Spinal cord (tissue), 9 donors: ENCODE measurements at regions not wholly inside any gene's neighbourhood (a gene's known extent, or its start where the extent isn't known, plus 50 kb on each side); places are given as distances from the start of the nearest gene placed in this dataset.
A peak's percentile ranks its signal among the peaks of the same experiment; 100 is the strongest.

Source experiments
- DNase-seq, 6 donors: peaks; one replicate each; pipeline versions ENCODE4 v3.0.0 to v3.0.0-alpha.2; 2013 to 2015; ENCODE audit warnings: low spot score in 6 of 6, low read depth in 4 of 6
- H3K27ac ChIP-seq: one replicate; pipeline ENCODE4 v1.5.1; 2013; ENCODE audit warnings: low read depth, low read length, control low read depth
- H3K27me3 ChIP-seq: one replicate; pipeline ENCODE4 v1.6.1; 2013; ENCODE audit warnings: low read length; ENCODE audit not compliant: control insufficient read depth, insufficient read depth
- H3K36me3 ChIP-seq: one replicate; pipeline ENCODE4 v1.6.1; 2013; ENCODE audit warnings: low read length; ENCODE audit not compliant: control insufficient read depth, insufficient read depth
- H3K4me1 ChIP-seq: one replicate; pipeline ENCODE4 v1.6.1; 2013; ENCODE audit warnings: low read length; ENCODE audit not compliant: control insufficient read depth, insufficient read depth
- H3K4me3 ChIP-seq: one replicate; pipeline ENCODE4 v1.5.1; 2013; ENCODE audit warnings: low read depth, low read length, control low read depth
- H3K9me3 ChIP-seq: one replicate; pipeline ENCODE4 v1.6.1; 2013; ENCODE audit warnings: low read length; ENCODE audit not compliant: control insufficient read depth, insufficient read depth
- WGBS: methylation state at CpG from one replicate; pipeline ENCODE4 v1.1.5; 2013; ENCODE audit warnings: missing lambda C conversion rate; ENCODE audit not compliant: insufficient coverage; 5-methylcytosine and 5-hydroxymethylcytosine counted together
- donor health status: healthy.

GRCh38 chr17:69634844-69635243, 220.3 kb downstream of the MAP2K6 start:
- no peak overlapping the region for H3K27ac ChIP-seq
- no peak for DNase-seq
- H3K27me3 ChIP-seq = no peaks in the 10 kb centered on the region
- no CpG with 5 or more reads among the region's 1 CpG for WGBS
- no peaks in the 10 kb centered on the region for H3K36me3 ChIP-seq
- no peaks in the 10 kb centered on the region for H3K9me3 ChIP-seq
- H3K4me3 ChIP-seq = no peak overlapping the region
- H3K4me1 ChIP-seq = no peaks in the 10 kb centered on the region

DNA sequence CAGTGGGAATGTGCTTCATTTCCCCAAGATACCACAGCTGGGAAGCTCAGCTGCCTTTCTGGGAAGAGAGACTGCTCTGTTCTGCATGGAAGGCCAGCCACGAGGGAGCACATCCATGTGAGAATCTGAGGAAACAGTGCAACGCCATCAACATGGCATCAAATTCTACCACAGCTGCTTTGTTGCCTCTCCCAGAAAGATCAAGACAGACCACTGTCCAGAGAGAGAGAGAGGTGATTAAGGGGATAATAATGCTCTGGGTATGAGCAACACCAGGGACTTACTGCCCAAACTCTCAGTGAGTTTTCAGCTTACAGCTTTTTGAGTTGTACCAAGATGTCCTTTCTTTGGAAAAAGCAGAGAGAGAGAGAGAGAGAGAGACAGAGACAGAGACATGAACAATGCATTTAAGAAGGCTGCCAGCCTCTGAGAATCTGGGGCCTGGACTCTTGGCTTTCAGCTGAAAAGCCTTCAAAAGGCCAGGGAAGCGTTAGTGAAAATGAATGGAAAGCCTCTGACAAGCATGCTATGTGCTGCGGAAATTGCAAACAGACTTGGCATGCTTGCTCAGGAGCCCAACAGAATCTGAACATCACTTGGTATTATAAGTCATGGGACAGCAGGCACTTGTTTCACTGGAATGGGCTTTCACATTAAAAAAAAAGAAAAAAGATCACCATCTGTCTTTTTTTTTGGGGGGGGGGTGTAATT, 223.1 kb downstream of the MAP2K6 start:
- no peak overlapping the region for H3K27ac ChIP-seq
- H3K4me3 ChIP-seq = no peak overlapping the region
- WGBS = 26% methylated on average over 4 of the region's 4 CpGs
- no peaks in the 10 kb centered on the region for H3K9me3 ChIP-seq
- H3K27me3 ChIP-seq = no peaks in the 10 kb centered on the region
- peak in 3 of 6 donors; percentile 19 to 76 (median 55) for DNase-seq
- no peaks in the 10 kb centered on the region for H3K36me3 ChIP-seq
- H3K4me1 ChIP-seq = no peaks in the 10 kb centered on the region

- no CpG with 5 or more reads among the region's 1 CpG for WGBS
- no peak for DNase-seq
- no peaks in the 10 kb centered on the region for H3K4me1 ChIP-seq
These were observed 224.6 kb downstream of the MAP2K6 start for GRCh38 chr17:69639096-69639495.

DNA sequence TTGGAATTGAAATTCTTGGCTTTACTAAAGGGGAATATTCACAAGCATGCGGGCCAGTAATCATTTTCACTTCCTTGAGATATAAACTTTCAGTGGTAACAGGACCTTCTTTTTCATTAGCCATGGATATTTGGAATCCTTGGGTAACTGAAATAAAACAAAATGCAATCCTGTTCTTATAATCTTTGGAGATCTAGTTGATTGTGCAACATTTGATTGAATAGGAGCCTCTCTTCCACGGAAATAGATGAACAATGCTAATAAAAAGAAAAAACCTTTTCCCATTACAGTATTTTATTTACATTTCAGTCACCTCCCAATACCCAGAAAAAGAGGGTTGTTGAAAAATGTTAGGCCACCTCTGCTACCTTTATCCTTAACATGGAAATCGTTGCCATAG, 225.6 kb downstream of the MAP2K6 start:
- no peak overlapping the region for H3K4me3 ChIP-seq
- no peak for DNase-seq
- H3K4me1 ChIP-seq = no peaks in the 10 kb centered on the region
- H3K36me3 ChIP-seq = no peaks in the 10 kb centered on the region
- no peaks in the 10 kb centered on the region for H3K27me3 ChIP-seq
- no peaks in the 10 kb centered on the region for H3K9me3 ChIP-seq
- H3K27ac ChIP-seq = no peak overlapping the region
- WGBS = no CpG with 5 or more reads among the region's 3 CpGs

More at GRCh38 chr17:69639096-69639495, 224.6 kb downstream of the MAP2K6 start:
- Histone ChIP-seq H3K9me3 (no peaks in the 10 kb centered on the region), H3K27ac (no peak overlapping the region), H3K36me3 (no peaks in the 10 kb centered on the region), H3K4me3 (no peak overlapping the region), H3K27me3 (no peaks in the 10 kb centered on the region)

GRCh38 chr17:69643686-69644085, 229.2 kb downstream of the MAP2K6 start:
- no CpG with 5 or more reads among the region's 2 CpGs for WGBS
- H3K4me3 ChIP-seq = no peak overlapping the region
- H3K27ac ChIP-seq = no peak overlapping the region
- no peak for DNase-seq
- no peaks in the 10 kb centered on the region for H3K27me3 ChIP-seq
- no peaks in the 10 kb centered on the region for H3K4me1 ChIP-seq
- no peaks in the 10 kb centered on the region for H3K36me3 ChIP-seq
- no peaks in the 10 kb centered on the region for H3K9me3 ChIP-seq

DNA sequence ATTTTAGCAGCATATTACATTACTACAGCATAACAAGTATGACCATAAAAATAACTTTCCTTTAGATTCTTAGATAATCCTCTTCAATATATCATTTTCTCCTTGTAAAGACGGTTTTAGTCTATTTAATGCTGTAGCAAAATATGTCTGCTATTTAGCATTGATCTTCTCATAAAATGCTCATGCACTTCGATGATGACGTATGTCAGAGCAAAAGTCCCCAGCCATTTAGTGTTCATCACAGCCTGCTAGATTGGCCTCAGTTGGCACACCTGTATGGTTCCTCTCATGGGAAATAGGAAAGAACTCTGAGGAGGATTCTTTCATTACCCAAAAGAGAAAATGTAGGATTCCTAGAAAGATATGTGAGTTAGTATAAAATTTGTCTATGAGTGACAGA, 232.2 kb downstream of the MAP2K6 start:
- peak in 1 of 6 donors; percentile 25 for DNase-seq
- WGBS = no CpG with 5 or more reads among the region's 3 CpGs
- Histone ChIP-seq H3K9me3 (no peaks in the 10 kb centered on the region), H3K27ac (no peak overlapping the region), H3K36me3 (no peaks in the 10 kb centered on the region), H3K4me1 (no peaks in the 10 kb centered on the region), H3K4me3 (no peak overlapping the region), H3K27me3 (no peaks in the 10 kb centered on the region)

DNA sequence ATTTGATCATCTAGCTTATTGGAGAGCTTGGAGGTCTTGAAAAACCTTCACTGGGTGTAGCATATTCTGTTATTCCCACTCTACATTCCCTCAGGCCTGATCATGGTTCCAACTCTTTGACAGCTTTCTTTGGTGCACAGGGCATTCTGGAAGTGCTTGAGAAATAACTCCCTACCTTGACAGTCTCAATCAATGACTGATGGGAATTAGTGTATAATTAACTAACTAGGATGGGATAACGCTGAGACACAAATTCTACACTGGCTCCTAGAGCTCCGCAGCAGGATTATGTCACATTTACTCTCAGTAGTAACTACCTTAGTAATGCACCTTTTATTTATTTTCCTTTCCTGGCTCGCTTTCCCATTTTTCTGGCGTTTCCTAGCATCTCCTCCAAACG, 236.4 kb downstream of the MAP2K6 start:
- H3K27ac ChIP-seq = no peak overlapping the region
- no peaks in the 10 kb centered on the region for H3K9me3 ChIP-seq
- H3K36me3 ChIP-seq = no peaks in the 10 kb centered on the region
- no peaks in the 10 kb centered on the region for H3K27me3 ChIP-seq
- no peak for DNase-seq
- no peaks in the 10 kb centered on the region for H3K4me1 ChIP-seq
- WGBS = 100% methylated on average over 2 of the region's 5 CpGs
- H3K4me3 ChIP-seq = no peak overlapping the region

DNA sequence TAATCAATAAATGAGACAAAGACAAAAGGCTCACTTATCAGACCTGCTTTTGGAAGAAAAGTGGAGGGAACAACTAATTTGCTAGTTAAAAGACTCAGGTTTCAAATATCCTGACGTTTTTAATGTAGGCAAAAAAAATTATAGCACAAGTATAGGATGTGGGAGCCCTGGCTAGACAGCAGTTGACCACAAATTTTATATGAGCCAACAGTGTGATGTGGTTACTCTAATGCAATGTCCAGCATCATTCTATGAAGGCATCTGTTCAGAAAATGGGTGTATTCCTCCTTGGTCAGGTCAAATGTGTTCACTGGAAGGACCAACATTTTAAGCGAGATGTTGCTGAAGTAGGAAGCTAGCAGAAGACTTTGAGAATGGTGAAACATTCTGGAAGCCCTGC, 237.4 kb downstream of the MAP2K6 start:
- DNase-seq = no peak
- 92% methylated on average over 2 of the region's 2 CpGs for WGBS

GRCh38 chr17:69654981-69655855, 240.7 kb downstream of the MAP2K6 start:
- H3K4me1 ChIP-seq = no peaks in the 10 kb centered on the region
- H3K27ac ChIP-seq = no peak overlapping the region
- no peaks in the 10 kb centered on the region for H3K27me3 ChIP-seq
- H3K36me3 ChIP-seq = no peaks in the 10 kb centered on the region
- no peak for DNase-seq
- H3K9me3 ChIP-seq = no peaks in the 10 kb centered on the region
- H3K4me3 ChIP-seq = no peak overlapping the region
- 90% methylated on average over 7 of the region's 8 CpGs for WGBS

More for the DNA sequence above, 237.4 kb downstream of the MAP2K6 start:
- H3K9me3 ChIP-seq = no peaks in the 10 kb centered on the region
- H3K27ac ChIP-seq = no peak overlapping the region
- H3K27me3 ChIP-seq = no peaks in the 10 kb centered on the region
- H3K4me3 ChIP-seq = no peak overlapping the region
- H3K4me1 ChIP-seq = no peaks in the 10 kb centered on the region
- H3K36me3 ChIP-seq = no peaks in the 10 kb centered on the region

GRCh38 chr17:69655902-69656301, 241.4 kb downstream of the MAP2K6 start:
- Histone ChIP-seq H3K36me3 (no peaks in the 10 kb centered on the region), H3K9me3 (no peaks in the 10 kb centered on the region), H3K27me3 (no peaks in the 10 kb centered on the region), H3K27ac (no peak overlapping the region), H3K4me3 (no peak overlapping the region), H3K4me1 (no peaks in the 10 kb centered on the region)
- WGBS = no CpG with 5 or more reads among the region's 5 CpGs
- DNase-seq = no peak
